GM20431 (cell line): ENCODE measurements at regions not wholly inside any gene's neighbourhood (a gene's known extent, or its start where the extent isn't known, plus 50 kb on each side); places are given as distances from the start of the nearest gene placed in this dataset.
"Not testable (repeated sequence)": the region's sequence is repeated elsewhere in the genome, so short reads cannot be mapped to it uniquely, and the experiment has no call there.

Source experiments
- in situ Hi-C: fragments of 300-500 bp; cut with MseI, MboI; formaldehyde crosslinking; loops from one replicate; pipeline ENCODE4 v1.15.0; 2020; ENCODE audit warnings: low sequenced_read_pairs; ENCODE audit not compliant: unreplicated experiment

GRCh38 chr17:70276906-70277305, 107.6 kb downstream of the KCNJ2 start:
- in situ Hi-C loops, result no loop called here

- in situ Hi-C loops, result no loop called here
These were observed 109.6 kb downstream of the KCNJ2 start for GRCh38 chr17:70278844-70279462.

DNA sequence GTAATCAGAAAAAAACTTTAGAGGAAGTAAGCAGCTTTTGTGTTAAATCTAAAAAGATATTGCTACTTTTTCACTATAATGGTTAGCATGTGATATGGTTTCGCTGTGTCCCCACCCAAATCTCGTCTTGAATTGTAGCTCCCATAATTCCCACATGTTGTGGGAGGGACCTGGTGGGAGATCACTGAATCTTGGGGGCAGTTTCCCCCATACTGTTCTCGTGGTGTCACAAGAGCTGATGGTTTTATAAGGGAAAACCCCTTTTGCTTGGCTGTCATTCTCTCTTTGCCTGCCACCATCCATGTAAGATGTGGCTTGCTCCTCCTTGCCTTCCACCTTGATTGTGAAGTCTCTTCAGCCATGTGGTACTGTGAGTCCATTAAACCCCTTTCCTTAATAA, 117.1 kb downstream of the KCNJ2 start:
- in situ Hi-C loops, result no loop called here

GRCh38 chr17:70288540-70289290, 119.4 kb downstream of the KCNJ2 start:
- in situ Hi-C loops, result no loop called here

GRCh38 chr17:70290770-70291169, 121.4 kb downstream of the KCNJ2 start:
- in situ Hi-C loops, result no loop called here

DNA sequence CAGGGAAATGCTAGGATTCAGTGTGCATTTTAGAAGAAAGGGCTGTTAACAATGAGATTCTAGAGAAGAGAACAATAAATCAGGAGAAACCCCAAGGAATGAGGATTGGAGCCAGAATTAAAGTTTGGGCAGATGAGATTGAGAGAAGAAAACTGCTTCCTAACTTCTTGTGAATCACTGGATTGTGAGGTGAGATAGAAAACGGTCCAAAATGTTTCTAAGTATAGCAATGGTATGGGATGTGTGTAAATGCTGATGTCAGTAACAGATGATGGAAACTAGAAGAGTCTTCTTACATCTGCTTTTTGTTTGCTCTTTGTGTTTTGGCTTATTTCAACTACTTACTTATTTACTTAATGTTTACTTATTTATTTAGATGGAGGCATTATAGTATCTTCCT, 123.0 kb downstream of the KCNJ2 start:
- in situ Hi-C loops, result no loop called here

DNA sequence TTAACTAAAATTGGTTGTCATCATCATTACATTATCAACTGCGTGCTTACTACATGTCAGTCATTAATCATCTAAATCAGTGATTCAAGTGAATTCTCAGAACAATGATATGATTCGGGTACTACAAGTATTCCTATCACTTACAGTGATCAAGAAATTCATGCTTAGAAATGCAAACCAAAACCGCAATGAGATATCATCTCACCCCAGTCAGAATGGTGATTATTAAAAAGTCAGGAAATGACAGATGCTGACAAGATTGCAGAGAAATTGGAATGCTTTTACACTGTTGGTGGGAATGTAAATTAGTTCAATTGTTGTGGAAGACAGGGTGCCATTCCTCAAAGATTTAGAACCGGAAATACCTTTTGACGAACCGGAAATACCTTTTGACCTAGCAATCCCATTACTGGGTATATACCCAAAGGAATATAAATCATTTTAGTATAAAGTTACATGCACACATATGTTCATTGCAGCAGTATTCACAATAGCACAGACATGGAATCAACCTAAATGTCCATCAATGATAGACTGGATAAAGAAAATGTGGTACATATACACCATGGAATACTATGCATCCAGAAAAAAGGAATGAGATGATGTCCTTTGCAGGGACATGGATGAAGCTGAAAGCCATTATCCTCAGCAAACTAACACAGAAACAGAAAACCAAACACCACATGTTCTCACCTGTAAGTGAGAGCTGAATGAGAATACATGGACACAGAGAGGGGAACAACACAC, 124.4 kb downstream of the KCNJ2 start:
- in situ Hi-C loops, result not testable (repeated sequence)

- in situ Hi-C loops, result no loop called here
These were observed 126.0 kb downstream of the KCNJ2 start for GRCh38 chr17:70295329-70295728.

DNA sequence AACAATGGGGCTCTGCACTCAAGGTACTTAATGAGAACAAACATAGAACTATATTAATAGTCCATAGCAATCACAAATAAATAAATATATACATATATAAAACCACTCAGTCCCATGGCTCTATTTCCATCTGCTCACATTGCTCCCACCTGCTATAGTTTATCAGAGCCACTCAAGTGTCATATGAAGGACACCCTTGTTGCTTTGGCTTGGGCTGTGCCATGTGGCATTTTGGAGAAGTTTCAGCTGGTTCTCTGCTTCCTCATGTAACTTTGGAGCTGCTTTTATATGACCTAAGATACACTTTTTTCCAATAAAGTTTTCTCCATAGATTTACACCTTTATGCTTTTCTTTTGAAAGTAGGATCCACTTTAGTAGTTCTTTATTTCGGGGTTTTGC, 126.4 kb downstream of the KCNJ2 start:
- in situ Hi-C loops, result no loop called here

DNA sequence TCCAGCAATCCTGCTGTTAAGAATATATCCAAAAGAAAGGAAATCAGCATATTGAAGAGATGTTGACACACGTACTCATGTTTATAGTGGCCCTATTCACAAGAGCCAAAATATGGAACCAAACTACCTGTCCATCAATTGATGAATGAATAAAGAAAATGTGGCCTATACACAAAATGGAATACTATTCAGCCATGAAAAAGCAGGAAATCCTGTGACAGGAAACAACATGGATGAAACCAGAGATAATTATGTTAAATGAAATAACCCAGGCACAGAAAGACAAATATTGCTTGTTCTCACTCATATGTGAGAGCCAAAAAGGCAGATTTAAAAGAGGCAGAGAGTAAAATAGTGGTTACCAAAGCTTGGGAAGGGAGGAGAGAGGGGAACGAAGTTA, 127.1 kb downstream of the KCNJ2 start:
- in situ Hi-C loops, result no loop called here

DNA sequence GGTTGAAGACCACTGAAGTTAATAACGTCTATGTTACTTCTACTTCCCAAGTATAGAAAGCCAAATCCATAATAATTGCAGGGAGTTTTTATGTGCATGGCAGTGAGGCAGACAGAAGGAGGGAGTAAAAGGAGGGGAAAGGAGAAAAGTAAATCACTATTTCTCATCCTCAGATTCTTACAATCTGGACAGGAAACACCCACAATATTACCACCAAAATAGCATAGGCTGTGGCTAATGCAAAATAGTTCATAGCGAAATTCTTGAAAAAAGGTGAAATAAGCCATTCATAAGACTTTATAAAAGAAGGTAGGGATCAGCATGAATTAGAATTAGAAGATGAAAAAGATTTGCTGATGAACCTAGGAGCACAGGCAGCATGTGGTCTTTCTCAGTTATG, 128.1 kb downstream of the KCNJ2 start:
- in situ Hi-C loops, result no loop called here

DNA sequence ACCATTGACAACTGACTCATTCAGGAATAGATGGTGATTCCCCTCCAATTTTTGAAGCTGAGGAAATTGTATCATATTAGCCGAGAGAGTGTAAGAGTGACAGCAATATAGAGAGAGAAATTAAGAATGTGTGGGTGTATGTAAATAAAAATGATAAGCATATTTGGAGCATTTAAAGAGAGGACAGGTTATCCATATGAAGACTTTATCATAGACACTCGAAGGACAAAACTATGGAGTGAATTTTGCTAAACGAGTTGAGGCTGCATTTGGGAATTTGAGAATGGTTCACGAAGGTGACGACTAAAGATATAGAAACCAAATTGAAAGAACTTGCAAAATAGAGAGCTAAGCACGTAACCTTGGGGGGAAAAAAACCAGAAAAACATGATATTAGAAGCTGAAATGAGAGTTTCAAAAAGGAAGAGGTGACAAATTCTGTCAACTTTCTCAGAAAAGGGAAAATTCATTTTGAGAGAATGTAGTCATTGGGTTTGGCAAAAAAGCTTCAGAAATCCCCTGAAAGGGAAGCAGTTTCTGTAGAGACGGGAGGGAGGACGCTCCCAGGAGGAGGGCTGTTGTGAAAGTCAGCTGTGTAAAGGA, 129.7 kb downstream of the KCNJ2 start:
- in situ Hi-C loops, result no loop called here

DNA sequence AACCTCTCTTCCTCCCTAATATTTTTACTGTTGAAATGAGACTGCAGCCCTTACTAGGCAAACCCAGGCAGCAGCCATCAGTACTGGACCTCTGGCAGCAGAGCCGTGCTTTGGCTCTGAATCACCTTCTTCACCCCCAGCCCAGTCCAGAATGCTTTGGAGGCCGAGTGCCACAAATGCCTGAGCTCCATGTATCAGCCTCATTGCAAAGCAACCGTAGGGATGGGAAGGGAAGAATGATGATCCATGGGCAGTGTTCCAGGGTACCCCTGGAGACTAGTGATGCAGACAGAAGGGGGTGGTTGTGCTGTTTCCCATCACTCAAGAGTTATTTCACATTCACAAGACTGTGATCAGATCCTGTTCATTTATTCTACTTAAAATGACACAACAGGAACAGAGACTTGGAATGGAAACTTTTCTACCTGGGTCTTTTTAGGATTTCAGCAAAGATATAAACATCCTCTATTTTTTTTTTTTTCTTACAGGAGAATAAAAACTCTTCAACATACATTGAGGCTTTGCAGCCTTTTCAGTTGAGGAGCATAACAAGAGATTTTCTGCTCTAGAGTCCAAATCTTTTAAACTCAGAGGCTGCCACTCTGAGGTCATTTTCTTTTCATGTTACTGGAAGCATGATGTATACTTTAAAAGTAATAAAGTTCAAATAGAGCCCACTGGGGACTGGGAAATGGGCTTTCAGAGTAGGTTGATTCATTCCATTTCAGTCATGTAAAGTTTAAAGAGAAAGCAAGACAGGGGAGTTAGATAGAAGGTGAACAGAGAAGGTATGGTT, 138.3 kb downstream of the KCNJ2 start:
- in situ Hi-C loops, result no loop called here

DNA sequence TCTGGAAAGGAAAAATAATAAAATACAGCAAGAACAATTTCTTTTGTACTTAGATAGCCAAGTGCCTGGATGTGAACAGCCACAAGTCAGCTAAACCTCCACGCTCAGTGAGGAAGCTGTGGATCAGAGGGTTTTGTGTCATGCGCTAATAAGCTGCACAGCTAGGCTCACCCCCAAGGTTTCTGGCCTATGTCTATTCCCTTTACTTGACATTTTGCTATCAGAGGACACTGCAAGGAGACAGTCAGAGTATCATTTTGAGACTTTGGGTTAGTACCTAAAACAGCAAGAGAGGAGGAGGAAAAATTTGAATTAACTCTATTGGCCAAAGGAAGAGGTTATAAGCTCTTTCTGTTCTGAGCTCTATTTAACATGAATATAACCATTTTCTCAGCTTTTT, 139.3 kb downstream of the KCNJ2 start:
- in situ Hi-C loops, result no loop called here

DNA sequence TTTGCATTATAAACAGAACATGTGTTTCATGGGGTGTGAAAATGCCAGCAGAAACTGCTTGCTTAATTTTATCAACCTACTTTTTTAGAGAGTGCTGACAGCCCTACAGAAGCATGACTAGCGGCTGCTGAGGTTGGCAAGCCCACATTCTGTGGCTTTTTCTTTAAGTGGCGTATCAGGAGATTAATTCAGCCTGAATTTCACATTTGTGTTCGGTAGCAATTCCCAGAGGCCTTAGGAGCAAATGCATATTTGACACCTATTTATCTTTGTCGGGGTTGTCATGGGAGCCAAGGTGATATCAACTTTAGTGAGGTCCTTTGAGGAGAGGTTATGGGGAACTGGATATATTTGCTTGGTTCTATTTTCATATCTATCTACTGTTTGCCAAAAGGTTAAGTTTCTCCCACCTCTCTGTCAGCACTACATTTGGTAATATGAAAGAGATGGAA, 140.9 kb downstream of the KCNJ2 start:
- in situ Hi-C loops, result no loop called here

DNA sequence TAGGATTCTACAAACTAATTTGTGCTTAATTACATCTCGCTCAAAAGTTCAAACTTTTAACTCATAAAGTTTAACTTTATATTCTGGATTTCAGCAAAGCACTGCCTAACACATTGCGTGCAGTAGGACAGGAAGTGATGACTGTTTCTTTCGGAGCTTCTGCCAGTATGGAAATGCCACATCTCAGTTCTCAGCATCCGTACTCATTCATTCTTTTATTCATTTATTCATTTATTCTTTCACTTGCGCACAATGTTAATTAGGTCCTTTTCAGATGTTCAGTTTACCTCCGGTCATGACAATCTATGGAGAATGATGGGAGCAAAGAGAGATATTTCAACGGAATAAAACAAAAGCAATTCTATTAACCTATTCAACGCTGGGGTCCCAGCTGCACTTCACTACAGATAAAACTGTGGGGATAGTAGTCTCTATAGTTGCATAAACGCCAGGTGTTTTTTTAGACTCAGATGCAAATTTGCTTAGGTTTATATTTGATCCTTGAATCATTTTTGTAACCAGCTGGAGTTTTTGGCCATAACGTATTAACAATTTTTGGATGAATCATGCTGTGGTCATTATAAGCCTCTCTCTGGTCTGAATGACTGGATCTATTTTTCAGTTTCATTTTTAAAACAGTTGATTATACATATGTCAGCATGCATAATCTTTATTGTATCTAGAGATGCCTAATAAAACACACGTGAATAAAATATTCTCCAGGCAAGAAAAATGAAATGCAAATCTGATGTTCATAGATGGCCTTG, 143.9 kb downstream of the KCNJ2 start:
- in situ Hi-C loops, result no loop called here

DNA sequence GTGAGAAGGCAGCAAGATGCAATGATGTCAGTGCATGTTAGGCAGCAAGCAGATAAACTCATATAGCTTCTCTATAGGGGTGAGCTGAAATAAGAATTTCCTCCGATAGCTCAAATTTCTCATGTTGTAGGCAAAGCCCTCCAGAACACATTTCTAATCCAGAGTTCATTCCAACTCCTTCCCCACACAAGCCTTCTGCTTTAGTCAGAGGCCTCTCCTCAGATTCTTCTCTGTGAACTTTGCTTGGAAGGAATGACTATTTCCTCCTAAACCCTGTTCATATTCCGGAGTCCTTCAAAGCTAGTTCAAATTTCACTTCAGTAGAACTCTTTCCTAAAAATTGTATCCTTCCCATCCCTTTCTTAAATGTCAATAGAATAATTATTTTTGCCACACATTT, 144.8 kb downstream of the KCNJ2 start:
- in situ Hi-C loops, result no loop called here

DNA sequence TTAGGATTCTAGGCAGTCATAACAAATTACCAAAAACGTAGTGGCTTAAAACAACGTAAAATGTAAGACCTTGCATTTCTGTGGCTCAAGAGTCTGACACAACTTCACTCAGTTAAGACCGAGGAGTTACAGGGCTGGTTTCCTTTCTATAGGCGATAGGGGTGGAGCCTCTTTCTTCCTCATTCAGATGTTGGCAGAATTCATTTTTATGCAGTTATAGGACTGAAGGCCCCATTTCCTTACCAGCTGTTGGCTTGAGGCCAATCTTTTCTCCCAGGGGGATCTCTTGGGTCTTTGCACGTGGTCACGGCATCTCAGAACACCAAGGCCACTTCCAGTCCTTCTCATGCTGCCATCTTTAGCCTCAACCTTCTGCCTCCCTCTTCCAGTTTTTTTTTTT, 145.2 kb downstream of the KCNJ2 start:
- in situ Hi-C loops, result no loop called here

DNA sequence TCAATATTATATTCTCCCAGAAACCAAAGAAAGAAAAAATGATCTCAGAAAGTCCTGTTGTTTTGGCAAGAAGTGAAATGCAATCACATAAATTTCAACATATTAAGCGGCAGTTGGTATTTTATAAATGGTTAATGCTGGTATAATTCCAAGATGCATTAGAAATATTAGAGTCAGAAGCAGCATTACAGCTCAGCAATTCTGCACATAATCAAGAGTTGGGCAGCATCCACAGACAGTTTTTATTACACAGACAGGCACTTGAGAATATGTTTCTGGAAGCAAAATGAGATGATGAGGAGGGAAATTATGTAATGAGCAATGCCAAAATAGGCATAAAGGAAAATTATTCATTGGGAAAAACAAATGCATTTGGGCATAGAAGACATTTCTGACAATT, 148.1 kb downstream of the KCNJ2 start:
- in situ Hi-C loops, result no loop called here
